ENCODE measurements at regions not wholly inside any gene's neighbourhood (a gene's known extent, or its start where the extent isn't known, plus 50 kb on each side); places are given as distances from the start of the nearest gene placed in this dataset.

DNA sequence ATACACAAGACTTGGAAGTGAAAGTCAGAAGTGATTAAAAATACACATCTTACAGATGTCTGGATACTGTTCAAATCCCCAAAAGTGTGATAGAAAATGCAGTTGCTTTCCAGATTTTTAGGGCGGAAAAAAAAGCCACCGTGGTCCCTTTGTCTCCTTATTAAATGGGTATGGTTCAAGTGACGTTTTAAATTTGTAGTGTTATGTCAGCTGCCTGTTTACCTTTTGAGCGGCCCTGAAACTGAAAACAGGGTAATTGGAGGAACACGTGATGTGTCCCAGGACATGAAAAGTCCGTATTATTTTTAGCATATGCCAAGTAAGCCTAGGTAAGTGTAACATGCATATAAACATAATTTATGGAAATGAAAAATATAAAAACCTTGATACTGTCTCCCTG lies 109.0 kb upstream of the PDZRN3 start:
- TF ChIP-seq, protein P1, sequence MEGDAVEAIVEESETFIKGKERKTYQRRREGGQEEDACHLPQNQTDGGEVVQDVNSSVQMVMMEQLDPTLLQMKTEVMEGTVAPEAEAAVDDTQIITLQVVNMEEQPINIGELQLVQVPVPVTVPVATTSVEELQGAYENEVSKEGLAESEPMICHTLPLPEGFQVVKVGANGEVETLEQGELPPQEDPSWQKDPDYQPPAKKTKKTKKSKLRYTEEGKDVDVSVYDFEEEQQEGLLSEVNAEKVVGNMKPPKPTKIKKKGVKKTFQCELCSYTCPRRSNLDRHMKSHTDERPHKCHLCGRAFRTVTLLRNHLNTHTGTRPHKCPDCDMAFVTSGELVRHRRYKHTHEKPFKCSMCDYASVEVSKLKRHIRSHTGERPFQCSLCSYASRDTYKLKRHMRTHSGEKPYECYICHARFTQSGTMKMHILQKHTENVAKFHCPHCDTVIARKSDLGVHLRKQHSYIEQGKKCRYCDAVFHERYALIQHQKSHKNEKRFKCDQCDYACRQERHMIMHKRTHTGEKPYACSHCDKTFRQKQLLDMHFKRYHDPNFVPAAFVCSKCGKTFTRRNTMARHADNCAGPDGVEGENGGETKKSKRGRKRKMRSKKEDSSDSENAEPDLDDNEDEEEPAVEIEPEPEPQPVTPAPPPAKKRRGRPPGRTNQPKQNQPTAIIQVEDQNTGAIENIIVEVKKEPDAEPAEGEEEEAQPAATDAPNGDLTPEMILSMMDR (IDR thresholded peaks at IDR 0.05) = no peak
- TF ChIP-seq POLR2A (IDR thresholded peaks at IDR 0.05) = no peak
- TF ChIP-seq POLR2AphosphoS5 (IDR thresholded peaks at IDR 0.05) = no peak

Data from breast epithelium (tissue), 3 donors.